HEK293 (cell line): ENCODE measurements at regions not wholly inside any gene's neighbourhood (a gene's known extent, or its start where the extent isn't known, plus 50 kb on each side); places are given as distances from the start of the nearest gene placed in this dataset.

ENCODE experiments used
- CTCF ChIP-seq: fragments of 450-650 bp; formaldehyde crosslinking; IDR thresholded peaks from 2 replicates; pipeline ENCODE4 v1.5.1; 2016; ENCODE audit warnings: missing biosample characterization, missing genetic modification characterization
- PRDM1 ChIP-seq: fragments of 450-650 bp; formaldehyde crosslinking; IDR thresholded peaks from 2 replicates; pipeline ENCODE4; 2016; ENCODE audit warnings: missing biosample characterization, missing genetic modification characterization
- SP2 ChIP-seq: fragments of 450-650 bp; formaldehyde crosslinking; IDR thresholded peaks from 2 replicates; pipeline ENCODE4 v1.5.1; 2016; ENCODE audit warnings: missing biosample characterization, missing genetic modification characterization
- TRIM28 ChIP-seq: IDR thresholded peaks from 2 replicates; pipeline ENCODE4 v1.6.1; 2011; ENCODE audit warnings: low read length, control low read depth, borderline replicate concordance
- YY1 ChIP-seq: fragments of 450-650 bp; formaldehyde crosslinking; IDR thresholded peaks from 2 replicates; pipeline ENCODE4 v1.5.1; 2018; ENCODE audit warnings: missing biosample characterization, missing genetic modification characterization
- ZFP37 ChIP-seq: fragments of 450-650 bp; formaldehyde crosslinking; IDR thresholded peaks from 2 replicates; pipeline ENCODE4 v1.5.1; 2016; ENCODE audit warnings: missing biosample characterization, missing genetic modification characterization
- ZFP41 ChIP-seq: fragments of 450-650 bp; formaldehyde crosslinking; IDR thresholded peaks from 2 replicates; pipeline ENCODE4 v1.5.1; 2016; ENCODE audit warnings: missing biosample characterization, missing genetic modification characterization, borderline replicate concordance
- ZNF157 ChIP-seq: fragments of 450-650 bp; formaldehyde crosslinking; IDR thresholded peaks from 2 replicates; pipeline ENCODE4 v1.5.1; 2016; ENCODE audit warnings: missing biosample characterization, missing genetic modification characterization
- ZNF558 ChIP-seq: fragments of 450-650 bp; formaldehyde crosslinking; IDR thresholded peaks from 2 replicates; pipeline ENCODE4 v1.5.1; 2016; ENCODE audit warnings: missing biosample characterization, missing genetic modification characterization
- ZNF561 ChIP-seq: fragments of 450-650 bp; IDR thresholded peaks from 2 replicates; pipeline ENCODE4 v1.5.1; 2018; ENCODE audit warnings: missing biosample characterization, missing genetic modification characterization, borderline replicate concordance
- ZNF571 ChIP-seq: fragments of 450-650 bp; formaldehyde crosslinking; IDR thresholded peaks from 2 replicates; pipeline ENCODE4 v1.5.0; 2017; ENCODE audit warnings: missing biosample characterization, missing genetic modification characterization
- ZNF837 ChIP-seq: fragments of 450-650 bp; formaldehyde crosslinking; IDR thresholded peaks from 2 replicates; pipeline ENCODE4 v1.5.1; 2016; ENCODE audit warnings: missing biosample characterization, missing genetic modification characterization
- TF ChIP-seq, protein P1 (sequence below): IDR thresholded peaks from 2 replicates; pipeline ENCODE4 v1.6.1; 2011; ENCODE audit warnings: mild to moderate bottlenecking, low read depth, low read length, borderline replicate concordance

DNA sequence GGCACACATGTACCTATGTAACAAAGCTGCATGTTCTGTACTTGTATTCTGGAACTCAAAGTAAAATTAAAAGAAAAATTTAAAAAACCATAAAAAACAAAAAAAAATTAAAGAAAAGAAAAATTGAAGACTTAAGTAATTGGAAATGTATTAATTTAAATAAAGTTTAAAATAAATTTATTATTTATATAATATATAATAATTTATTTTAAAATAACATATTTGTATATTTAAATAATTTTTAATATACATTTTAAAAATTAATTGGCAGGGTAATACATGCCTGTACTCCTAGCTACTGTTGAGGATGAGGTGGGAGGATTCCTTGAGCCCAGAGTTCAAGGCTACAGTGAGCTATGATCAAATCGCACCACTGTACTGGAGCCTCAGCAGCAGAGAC lies 1830.6 kb upstream of the CELF4 start:
- TF ChIP-seq CTCF (tag by site-specific recombination), result no peak
- TF ChIP-seq ZFP37, result no peak
- TF ChIP-seq YY1 (tag by site-specific recombination), result no peak
- no peak for TF ChIP-seq ZNF837 (tag by site-specific recombination)
- no peak for TF ChIP-seq ZNF561
- TF ChIP-seq PRDM1 (tag by site-specific recombination), result no peak
- no peak for TF ChIP-seq TRIM28
- TF ChIP-seq SP2 (tag by site-specific recombination), result no peak
- TF ChIP-seq, protein P1, sequence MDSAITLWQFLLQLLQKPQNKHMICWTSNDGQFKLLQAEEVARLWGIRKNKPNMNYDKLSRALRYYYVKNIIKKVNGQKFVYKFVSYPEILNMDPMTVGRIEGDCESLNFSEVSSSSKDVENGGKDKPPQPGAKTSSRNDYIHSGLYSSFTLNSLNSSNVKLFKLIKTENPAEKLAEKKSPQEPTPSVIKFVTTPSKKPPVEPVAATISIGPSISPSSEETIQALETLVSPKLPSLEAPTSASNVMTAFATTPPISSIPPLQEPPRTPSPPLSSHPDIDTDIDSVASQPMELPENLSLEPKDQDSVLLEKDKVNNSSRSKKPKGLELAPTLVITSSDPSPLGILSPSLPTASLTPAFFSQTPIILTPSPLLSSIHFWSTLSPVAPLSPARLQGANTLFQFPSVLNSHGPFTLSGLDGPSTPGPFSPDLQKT, result no peak
- no peak for TF ChIP-seq ZFP41 (tag by site-specific recombination)
- TF ChIP-seq ZNF558, result no peak
- TF ChIP-seq ZNF157, result no peak
- no peak for TF ChIP-seq ZNF571 (tag by site-specific recombination)
